Uterus (tissue), 3 donors: ENCODE measurements at regions not wholly inside any gene's neighbourhood (a gene's known extent, or its start where the extent isn't known, plus 50 kb on each side); places are given as distances from the start of the nearest gene placed in this dataset.

Experiments used
- DNase-seq, 2 donors: peaks; one replicate each; pipeline ENCODE4 v3.0.0-alpha.2; 2019 to 2020
- H3K27ac ChIP-seq, 2 donors: fragments of 200-600 bp; sonication (generic); 1 replicate in 1 of 2; 2 replicates in 1 of 2; pipeline ENCODE4 v1.5.1; 2016 to 2018
- H3K27me3 ChIP-seq, 2 donors: fragments of 200-600 bp; sonication (generic); one replicate each; pipeline ENCODE4 v1.5.1; 2018 to 2019; ENCODE audit warnings: control low read depth in 1 of 2
- H3K36me3 ChIP-seq, 2 donors: fragments of 200-600 bp; sonication (generic); one replicate each; pipeline ENCODE4 v1.5.1; 2019; ENCODE audit warnings: control low read depth in 1 of 2
- H3K4me1 ChIP-seq, 2 donors: fragments of 200-600 bp; sonication (generic); one replicate each; pipeline ENCODE4 v1.5.1; 2018 to 2019; ENCODE audit warnings: control low read depth in 1 of 2
- H3K4me3 ChIP-seq, 2 donors: fragments of 200-600 bp; sonication (generic); 1 replicate in 1 of 2; 2 replicates in 1 of 2; pipeline ENCODE4 v1.5.1; 2018 to 2019; ENCODE audit warnings: mild to moderate bottlenecking in 1 of 2
- H3K9me3 ChIP-seq, 2 donors: fragments of 200-600 bp; sonication (generic); one replicate each; pipeline ENCODE4 v1.5.1; 2019; ENCODE audit warnings: control low read depth in 1 of 2
- CTCF ChIP-seq, 4 experiments: fragments of 200-600 bp in 2 of 4; fragments of 450-650 bp in 2 of 4; sonication (generic) in 2 of 4; IDR thresholded peaks; one replicate each; pipeline ENCODE4 v1.5.1; 2016 to 2019; ENCODE audit warnings: antibody characterized with exemption in 4 of 4, mild to moderate bottlenecking in 2 of 4, moderate library complexity in 1 of 4
- POLR2A ChIP-seq, 2 donors: fragments of 450-650 bp; IDR thresholded peaks; one replicate each; pipeline ENCODE4 v1.6.1; 2016; ENCODE audit warnings: antibody characterized with exemption in 2 of 2, mild to moderate bottlenecking in 1 of 2, moderate library complexity in 1 of 2
- intact Hi-C: fragments of 100-400 bp; cut with DNase I; formaldehyde crosslinking; loops from one replicate; pipeline ENCODE4 v1.15.1; 2023; ENCODE audit warnings: low total_unique reads
- donor health status: DM: yes; HTN: yes; CAD: no.

GRCh38 chr1:216884614-216885229, 161.5 kb upstream of the ESRRG start:
- intact Hi-C loops, result no loop called here
- no peaks in the 10 kb centered on the region for H3K4me1 ChIP-seq
- no peak overlapping the region for H3K4me3 ChIP-seq
- H3K36me3 ChIP-seq, result no peaks in the 10 kb centered on the region
- DNase-seq, result no peak
- TF ChIP-seq POLR2A (IDR thresholded peaks at IDR 0.05) (no peak), CTCF (IDR thresholded peaks at IDR 0.05) (no peak)
- no peaks in the 10 kb centered on the region for H3K27me3 ChIP-seq
- no peaks in the 10 kb centered on the region for H3K9me3 ChIP-seq
- no peak overlapping the region for H3K27ac ChIP-seq

- intact Hi-C loops, result no loop called here
- no peaks in the 10 kb centered on the region for H3K27me3 ChIP-seq
- no peak overlapping the region for H3K4me3 ChIP-seq
Measured at GRCh38 chr1:216883518-216883917, 160.3 kb upstream of the ESRRG start.

GRCh38 chr1:216881695-216882094, 158.5 kb upstream of the ESRRG start:
- H3K27ac ChIP-seq, result no peak overlapping the region
- H3K4me1 ChIP-seq, result no peaks in the 10 kb centered on the region
- H3K36me3 ChIP-seq, result no peaks in the 10 kb centered on the region
- H3K9me3 ChIP-seq, result no peaks in the 10 kb centered on the region
- intact Hi-C loops, result no loop called here
- no peak for DNase-seq
- no peaks in the 10 kb centered on the region for H3K27me3 ChIP-seq
- TF ChIP-seq POLR2A (IDR thresholded peaks at IDR 0.05) (no peak), CTCF (IDR thresholded peaks at IDR 0.05) (no peak)
- no peak overlapping the region for H3K4me3 ChIP-seq

More at GRCh38 chr1:216883518-216883917, 160.3 kb upstream of the ESRRG start:
- Histone ChIP-seq H3K27ac (no peak overlapping the region), H3K36me3 (no peaks in the 10 kb centered on the region), H3K9me3 (no peaks in the 10 kb centered on the region), H3K4me1 (no peaks in the 10 kb centered on the region)
- no peak for DNase-seq
- TF ChIP-seq POLR2A (IDR thresholded peaks at IDR 0.05) (no peak), CTCF (IDR thresholded peaks at IDR 0.05) (no peak)

GRCh38 chr1:216866714-216867113, 143.5 kb upstream of the ESRRG start:
- no peaks in the 10 kb centered on the region for H3K36me3 ChIP-seq
- no peak for TF ChIP-seq POLR2A (IDR thresholded peaks at IDR 0.05)
- H3K27ac ChIP-seq, result no peak overlapping the region
- intact Hi-C loops, result no loop called here
- no peaks in the 10 kb centered on the region for H3K27me3 ChIP-seq
- no peaks in the 10 kb centered on the region for H3K9me3 ChIP-seq
- no peaks in the 10 kb centered on the region for H3K4me1 ChIP-seq
- no peak overlapping the region for H3K4me3 ChIP-seq
- DNase-seq, result no peak

DNA sequence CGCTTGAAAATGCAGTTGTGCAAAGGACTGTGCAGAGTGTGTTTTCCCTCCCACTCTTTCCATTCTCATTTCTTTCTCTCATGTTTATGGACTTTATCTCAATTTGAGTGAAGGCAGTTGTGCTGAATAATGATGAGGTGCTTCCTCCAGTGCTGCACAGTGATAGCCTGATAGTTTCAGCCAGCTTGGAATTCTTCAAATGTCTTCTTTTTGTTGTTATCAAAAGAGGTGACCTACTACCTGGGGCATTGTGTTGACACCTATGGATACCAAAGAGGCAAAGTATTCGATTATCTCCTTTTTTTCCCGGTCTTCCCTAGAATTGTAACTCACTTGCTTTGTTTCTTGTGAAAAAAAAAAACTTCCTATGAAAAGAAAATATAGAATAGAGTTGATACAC, 132.6 kb upstream of the ESRRG start:
- Histone ChIP-seq H3K4me1 (no peaks in the 10 kb centered on the region), H3K27ac (no peak overlapping the region), H3K9me3 (no peaks in the 10 kb centered on the region), H3K4me3 (no peak overlapping the region), H3K27me3 (no peaks in the 10 kb centered on the region), H3K36me3 (no peaks in the 10 kb centered on the region)
- no peak for TF ChIP-seq POLR2A (IDR thresholded peaks at IDR 0.05)
- TF ChIP-seq CTCF (IDR thresholded peaks at IDR 0.05), result no peak
- intact Hi-C loops, result no loop called here
- no peak for DNase-seq
